GM19438 (cell line): ENCODE measurements at regions not wholly inside any gene's neighbourhood (a gene's known extent, or its start where the extent isn't known, plus 50 kb on each side); places are given as distances from the start of the nearest gene placed in this dataset.
"Not testable (repeated sequence)": the region's sequence is repeated elsewhere in the genome, so short reads cannot be mapped to it uniquely, and the experiment has no call there.

Experiments used
- ATAC-seq: cut with Tn5 transposase; IDR thresholded peaks from one replicate; pipeline ENCODE4 v1.9.1; 2021; ENCODE audit warnings: low read depth; ENCODE audit not compliant: unreplicated experiment

DNA sequence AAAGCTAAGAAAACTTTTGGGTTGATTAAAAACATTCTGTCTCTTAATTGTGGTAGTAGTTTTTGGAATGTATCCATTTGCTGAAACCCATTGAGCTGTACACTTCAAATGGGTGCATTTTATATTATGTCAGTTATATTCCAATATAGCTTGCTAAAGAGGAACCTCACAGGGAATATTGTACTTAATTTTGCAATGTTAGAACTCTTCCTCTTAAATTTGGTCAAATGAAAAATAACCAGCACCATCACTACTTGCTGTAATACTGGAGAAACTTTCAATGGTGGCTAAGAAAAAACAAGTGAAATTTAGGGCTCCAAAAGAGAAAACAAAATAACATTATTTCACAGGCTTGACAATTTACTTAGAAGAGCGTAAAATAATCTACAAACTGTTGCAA lies 651.5 kb downstream of the MAFB start:
- no peak for ATAC-seq

- no peak for ATAC-seq
Observed at GRCh38 chr20:40029589-40029988, 659.4 kb downstream of the MAFB start.

GRCh38 chr20:40019510-40019909 lies 669.5 kb downstream of the MAFB start:
- ATAC-seq, result no peak

- ATAC-seq, result no peak
Observed at GRCh38 chr20:40017765-40018164, 671.3 kb downstream of the MAFB start.

DNA sequence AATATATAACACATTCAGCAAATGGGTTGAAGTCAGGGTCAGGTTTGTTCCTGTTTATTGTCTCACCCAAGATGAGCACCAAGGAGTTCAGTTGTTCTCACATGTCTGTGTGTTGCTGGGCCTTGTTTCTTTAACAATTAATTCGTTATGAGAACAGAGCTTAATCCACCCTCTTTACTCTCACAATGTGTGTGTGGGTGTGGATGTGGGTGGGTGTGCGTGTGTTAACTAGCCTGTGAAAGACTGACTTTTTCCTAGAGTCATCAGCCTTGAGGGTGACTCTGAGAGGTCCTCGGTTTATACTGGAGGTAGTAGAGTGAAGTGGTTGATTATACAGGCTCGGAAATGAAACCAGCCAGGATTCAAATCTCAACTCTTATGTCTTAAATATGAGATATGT lies 672.1 kb downstream of the MAFB start:
- no peak for ATAC-seq

DNA sequence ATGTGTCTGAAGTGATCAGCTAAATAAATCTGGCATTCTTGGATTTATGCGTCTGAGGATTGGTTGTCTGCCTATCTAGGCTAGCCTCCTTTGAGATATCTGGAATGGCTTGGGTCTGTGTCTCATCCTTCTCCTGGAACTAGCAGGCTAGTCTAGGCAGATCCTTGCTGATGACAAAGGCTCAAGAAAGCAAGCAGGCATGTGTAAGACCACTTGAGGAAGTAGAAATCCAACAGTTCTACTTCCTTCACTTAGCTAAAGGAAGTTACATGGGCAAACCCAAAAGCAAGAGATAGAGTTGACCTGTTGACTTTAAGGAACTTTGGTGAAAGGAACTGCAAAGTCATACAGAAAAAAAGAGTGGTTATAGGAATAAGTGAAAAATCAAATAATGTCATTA lies 672.6 kb downstream of the MAFB start:
- ATAC-seq, result no peak

DNA sequence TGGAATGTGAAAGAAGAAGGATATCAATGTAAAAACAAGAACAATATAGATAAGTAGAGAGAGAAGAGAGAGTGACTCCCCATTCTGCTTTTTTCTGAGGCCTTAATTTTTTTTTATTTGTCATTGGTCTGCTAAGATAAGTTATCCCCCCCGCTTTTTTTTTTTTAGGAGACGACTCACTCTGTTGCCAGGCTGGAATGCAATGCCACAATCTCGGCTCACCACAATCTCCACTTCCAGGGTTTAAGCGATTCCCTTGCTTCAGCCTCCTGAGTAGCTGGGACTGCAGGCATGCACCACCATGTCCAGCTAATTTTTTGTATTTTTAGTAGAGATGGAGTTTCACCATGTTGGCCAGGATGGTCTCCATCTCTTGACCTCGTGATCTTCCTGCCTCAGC lies 677.0 kb downstream of the MAFB start:
- not testable (repeated sequence) for ATAC-seq

- ATAC-seq, result no peak
Observed at GRCh38 chr20:40010483-40010882, 678.6 kb downstream of the MAFB start.

DNA sequence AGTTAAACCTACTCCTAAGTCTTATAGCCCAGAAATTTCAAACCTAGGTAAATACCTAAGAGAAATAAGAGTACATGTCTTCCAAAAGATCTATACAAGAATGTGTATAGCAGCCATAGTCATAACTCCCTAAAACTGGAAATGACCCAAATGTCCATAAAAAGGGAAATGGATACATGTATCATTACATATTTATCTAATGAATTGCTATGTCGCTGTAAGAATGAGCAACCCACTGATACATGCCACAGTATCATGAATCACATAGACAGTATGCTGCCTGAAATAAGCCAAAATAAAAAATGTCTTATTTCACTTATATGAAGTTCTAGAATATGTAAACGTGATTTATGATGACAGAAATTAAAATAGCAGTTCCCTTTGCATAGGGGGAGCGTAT lies 679.5 kb downstream of the MAFB start:
- ATAC-seq, result no peak

DNA sequence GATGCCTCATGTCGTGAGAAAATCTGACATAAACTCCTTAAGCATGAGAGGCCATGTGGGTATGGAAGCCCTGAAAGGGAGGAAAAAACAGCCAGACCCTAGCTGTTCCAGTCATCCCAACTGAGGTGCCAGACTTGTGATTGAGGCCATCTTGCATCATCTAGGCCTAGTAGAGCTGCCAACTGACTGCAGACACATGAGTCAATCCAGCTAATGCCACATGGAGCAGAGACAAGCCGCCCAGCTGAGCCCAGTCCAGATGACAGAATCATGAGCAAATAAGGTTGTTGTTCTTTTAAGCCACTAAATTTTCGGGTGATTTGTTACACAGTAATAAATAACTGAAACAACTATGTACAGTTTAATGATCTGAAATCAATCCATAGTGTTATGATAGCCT lies 680.9 kb downstream of the MAFB start:
- ATAC-seq, result no peak

GRCh38 chr20:40006168-40006860 lies 682.7 kb downstream of the MAFB start:
- no peak for ATAC-seq

DNA sequence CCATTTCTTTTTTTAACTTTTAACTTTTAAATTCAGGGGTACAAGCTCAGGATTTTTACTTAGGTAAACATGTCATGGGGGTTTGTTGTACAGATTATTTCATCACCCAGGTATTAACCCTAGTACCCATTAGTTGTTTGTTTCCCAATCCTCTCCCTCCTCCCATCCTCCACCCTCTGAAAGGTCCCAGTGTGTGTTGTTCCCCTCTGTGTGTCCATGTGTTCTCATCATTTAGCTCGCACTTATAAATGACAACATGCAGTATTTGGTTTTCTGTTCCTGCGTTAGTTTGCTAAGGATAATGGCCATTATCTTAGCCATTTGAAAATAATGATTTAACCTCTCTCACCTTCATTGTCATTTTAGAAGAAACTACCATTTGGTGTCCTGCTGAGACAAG lies 684.9 kb downstream of the MAFB start:
- ATAC-seq, result not testable (repeated sequence)

DNA sequence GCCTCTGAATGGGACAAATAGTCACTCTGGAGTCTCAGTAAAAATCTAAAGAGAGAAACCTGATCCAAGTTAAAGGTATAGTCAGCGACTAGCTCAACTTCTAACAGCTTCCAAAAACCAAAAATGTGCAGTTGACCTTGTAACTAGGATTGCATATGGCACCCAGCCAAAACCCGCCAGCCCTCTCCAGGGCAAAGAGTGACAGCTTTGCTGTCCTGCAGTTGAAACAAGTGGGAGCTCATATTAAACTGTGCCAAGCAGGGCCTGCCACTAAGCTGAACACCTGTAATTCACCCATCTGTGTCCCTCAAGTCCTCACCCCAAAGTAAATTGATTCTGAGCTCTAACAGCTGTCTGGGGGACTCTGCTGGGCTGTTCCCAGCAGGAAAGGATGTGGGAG lies 695.3 kb downstream of the MAFB start:
- no peak for ATAC-seq

GRCh38 chr20:39990692-39991091 lies 698.3 kb downstream of the MAFB start:
- ATAC-seq, result no peak

DNA sequence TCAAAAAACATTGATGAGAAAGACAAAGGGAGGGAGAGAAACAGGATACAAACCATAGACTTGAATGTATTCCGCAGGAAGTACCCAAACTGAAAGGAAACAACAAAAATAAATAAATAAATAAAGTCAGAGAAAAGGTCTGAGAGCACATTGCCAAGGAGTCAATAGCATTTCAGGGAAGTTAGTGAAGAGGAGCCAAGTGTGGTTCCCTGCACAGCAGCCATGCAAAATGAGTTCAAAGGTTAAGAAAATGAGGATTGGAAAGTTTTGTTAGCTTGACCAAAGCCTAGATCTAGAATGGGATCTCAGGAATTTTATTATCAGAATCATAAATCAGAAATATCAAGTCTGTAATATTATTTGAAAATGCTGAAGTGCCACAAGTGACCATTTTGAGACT lies 700.0 kb downstream of the MAFB start:
- no peak for ATAC-seq

DNA sequence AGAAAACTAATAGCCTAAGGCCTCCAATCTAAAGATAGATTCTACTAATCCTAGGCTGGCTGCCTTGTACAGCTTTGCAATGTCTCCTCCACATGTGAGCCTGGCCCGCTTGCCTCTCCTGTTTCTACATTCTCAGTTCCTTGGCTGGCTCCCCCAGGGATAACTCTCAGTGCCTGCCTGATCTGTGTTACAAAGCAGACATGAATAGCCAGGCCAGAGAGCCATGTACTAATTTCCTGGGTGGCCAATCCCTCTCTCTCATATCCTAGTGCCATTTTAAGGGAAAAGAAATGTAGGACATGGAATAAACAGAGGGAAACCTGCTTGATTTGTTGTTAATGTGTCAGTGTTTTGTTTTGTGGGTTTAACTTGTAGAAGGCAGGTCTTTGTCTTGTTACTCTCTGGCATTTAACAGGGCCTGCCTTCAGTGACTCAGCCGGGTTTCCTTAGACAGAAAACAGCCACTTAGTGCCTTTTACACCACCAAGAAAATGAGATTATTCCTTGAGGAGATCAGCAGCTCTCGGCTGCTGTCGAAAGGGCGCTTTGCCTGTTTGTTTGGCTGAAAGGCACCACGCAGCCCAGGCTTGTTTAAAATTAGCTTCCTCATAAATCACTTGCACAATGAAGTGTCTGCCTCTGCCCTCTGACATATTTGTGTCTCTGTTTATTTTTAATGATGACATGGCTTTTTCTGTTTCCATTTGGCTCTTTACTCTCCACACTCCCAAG lies 702.7 kb downstream of the MAFB start:
- ATAC-seq, result no peak

GRCh38 chr20:39985271-39985827 lies 703.7 kb downstream of the MAFB start:
- no peak for ATAC-seq

DNA sequence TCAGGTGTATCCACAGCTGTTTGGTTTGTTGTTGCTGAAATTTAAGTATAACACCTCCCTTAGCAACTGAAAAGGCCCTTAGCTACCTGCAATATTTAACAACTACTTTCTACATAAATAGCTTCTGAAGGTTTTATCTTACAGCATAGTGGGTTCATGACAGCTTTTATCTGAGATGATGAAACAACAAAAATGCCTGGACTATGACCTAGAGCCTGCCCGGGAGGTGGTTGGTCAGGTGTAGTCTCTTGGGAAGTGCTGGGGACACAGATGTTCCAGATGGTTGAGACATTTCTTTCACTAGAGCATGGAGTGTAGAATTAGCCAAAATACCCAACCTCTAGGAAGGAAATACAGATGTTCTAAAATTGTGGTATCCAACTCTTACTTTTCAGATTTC lies 705.4 kb downstream of the MAFB start:
- ATAC-seq, result no peak

GRCh38 chr20:39983183-39983582 lies 705.9 kb downstream of the MAFB start:
- ATAC-seq, result no peak

DNA sequence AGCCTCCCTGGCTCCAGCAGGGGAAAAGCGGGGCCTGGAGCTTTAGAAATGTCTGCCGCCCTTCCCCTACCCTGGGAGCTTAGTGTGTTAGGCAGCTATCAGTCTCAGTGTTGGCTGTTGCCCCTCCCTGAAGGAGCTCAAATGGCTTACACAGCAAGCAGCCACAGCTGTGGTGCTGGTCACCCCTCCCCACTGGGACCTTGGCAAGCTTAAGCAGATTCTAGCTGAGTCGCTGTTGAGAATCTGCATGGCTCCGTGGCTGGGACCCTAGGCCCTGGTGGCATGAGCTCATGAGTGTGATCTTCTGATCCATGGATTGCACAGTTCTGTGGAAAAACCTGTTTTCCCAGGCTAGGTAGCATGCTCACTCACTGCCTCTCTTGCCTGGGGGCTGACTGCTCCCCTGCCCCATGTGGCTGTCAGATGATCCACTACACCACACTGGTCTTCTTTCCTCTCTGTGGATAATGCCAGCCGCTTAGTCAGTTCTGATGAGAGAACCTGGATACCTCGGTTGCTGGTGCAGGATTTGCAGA lies 714.0 kb downstream of the MAFB start:
- ATAC-seq, result no peak

GRCh38 chr20:39968495-39968894 lies 720.5 kb downstream of the MAFB start:
- no peak for ATAC-seq

DNA sequence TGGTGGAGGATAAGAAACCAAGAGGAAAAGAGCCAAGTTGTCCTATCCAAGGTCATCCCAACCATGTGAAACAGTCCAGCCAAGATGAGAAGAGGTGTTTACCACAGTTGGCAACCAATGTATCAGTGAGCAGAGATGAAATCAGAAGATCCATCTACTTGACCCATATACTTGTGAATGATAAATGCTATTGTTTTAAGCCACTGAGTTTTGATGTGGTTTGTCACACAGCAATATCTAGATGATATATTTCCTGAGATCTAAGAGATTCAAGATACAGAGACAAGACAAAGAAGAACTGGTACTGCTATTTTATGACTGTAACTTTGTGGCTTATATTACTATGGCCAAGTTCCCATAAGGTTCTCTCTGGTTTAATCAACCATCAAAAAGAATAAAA lies 721.2 kb downstream of the MAFB start:
- ATAC-seq, result no peak
